ENCODE measurements at regions not wholly inside any gene's neighbourhood (a gene's known extent, or its start where the extent isn't known, plus 50 kb on each side); places are given as distances from the start of the nearest gene placed in this dataset.
"Not testable (repeated sequence)": the region's sequence is repeated elsewhere in the genome, so short reads cannot be mapped to it uniquely, and the experiment has no call there.

DNA sequence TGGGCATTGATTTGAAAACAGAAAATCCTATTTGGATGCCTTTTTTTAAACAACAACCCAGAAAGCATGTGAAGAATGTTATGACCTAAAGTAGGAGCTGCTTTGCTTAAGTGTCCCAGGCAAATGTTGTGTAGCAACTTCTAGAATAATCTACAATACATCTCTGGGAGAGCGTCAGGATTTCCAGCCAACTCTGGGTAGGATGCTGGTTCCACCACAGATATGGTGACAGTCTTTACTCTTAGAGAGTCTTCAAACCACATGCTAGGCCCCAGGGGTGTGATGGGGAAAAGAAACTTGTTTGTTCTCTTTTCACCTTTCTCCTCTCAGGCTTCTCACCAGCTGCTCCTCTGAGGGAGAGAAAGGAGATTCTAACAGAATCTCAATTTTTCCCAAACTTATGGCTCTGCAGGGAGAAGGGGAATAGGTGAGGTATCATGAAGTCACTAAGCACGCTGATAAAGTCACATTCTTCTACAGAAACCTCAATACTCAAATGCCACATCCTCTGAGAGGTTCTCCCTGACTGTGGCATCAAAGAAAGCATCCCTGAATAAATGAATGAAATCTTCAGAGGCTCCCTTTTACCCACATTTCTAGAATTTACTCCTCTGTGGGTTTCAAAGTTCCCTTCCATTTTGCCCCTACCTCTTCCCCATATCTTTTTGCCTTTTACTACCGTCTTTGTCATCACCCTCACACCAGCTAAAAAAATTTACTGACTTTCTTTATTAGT, 171.6 kb upstream of the RAI2 start:
- Mint-ChIP-seq H3K36me3 (peaks cover 2% of the 10 kb centered on the region), H3K9me3 (peaks cover 2 to 4% (median 2%) of the 10 kb centered on the region in 3 donors), H3K4me3 (no peak overlapping the region), H3K27me3 (no peaks in the 10 kb centered on the region), H3K4me1 (no peaks in the 10 kb centered on the region), H3K27ac (no peak overlapping the region)

DNA sequence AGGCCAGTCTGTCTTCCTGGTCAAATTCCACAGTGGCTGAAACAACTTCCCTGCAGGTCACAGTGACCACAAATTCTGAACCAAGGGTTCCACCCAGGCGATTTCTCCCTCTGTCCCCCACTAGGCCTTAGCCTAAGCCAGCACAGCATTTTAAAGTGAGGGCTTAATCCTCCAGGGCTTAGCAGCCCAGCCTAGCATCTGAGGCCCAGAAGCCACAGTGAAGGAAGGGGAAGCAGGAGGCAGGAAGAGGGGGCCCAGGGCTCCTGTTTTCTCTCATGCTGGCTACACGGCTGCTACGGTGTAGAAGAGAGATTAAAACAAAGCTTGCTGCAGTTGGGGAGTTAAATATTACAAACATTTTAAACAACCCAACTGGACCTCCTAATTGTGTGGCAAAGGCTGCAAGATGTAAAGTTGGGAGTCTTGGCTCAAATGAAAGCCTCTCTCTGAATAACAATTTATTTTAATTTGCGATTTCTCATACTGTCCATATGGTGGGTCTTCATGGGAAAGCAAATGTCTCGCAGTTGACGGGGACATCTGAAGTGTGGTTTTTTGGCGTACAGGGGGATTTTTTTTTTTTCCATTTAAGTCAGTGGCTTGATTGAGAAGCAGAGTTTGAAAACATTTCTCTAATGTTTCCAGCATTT, 170.8 kb upstream of the RAI2 start:
- H3K27ac Mint-ChIP-seq: no peak overlapping the region
- H3K36me3 Mint-ChIP-seq: peaks cover 2% of the 10 kb centered on the region

DNA sequence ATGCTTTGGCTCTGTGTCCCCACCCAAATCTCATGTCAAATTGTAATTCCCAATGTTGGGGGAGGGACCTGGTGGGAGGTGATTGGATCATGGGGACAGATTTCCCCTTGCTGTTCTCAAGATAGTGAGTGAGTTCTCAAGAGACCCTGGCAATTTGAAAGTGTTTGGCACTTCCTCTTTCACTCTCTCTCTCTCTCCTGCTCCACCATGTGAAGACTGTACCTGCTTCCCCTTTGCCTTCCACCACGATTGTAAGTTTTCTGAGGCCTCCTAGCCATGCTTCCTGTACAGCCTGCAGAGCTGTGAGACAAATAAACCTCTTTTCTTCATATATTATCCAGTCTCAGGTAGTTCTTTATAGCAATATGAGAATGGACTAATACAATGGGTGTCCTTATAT, 169.6 kb upstream of the RAI2 start:
- not testable (repeated sequence) for H3K27me3 Mint-ChIP-seq, H3K36me3 Mint-ChIP-seq, H3K4me1 Mint-ChIP-seq, H3K9me3 Mint-ChIP-seq, H3K27ac Mint-ChIP-seq, H3K4me3 Mint-ChIP-seq

More for the DNA sequence above, 170.8 kb upstream of the RAI2 start:
- Mint-ChIP-seq H3K27me3 (no peaks in the 10 kb centered on the region), H3K4me3 (no peak overlapping the region), H3K4me1 (no peaks in the 10 kb centered on the region), H3K9me3 (peaks cover 2 to 4% (median 2%) of the 10 kb centered on the region in 3 donors)

DNA sequence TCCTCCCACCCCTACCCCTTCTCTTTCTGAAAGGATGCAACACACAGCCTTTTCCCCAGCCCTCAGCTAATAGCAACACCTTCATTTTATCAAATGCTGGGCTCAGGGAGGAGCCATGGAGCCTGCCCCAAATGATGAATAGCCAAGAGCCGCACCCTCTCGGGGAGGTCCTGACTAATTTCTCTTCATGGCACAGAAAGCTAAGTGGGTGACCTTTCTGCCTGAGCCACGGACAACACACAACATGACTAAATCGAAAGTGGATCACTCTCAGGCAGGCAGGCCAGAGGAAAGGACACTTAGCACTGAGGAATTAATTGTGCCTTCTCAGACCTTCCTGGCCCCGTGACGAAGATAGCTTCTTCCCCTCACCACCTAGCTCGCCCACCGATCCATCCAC, 165.1 kb upstream of the RAI2 start:
- no peaks in the 10 kb centered on the region for H3K4me1 Mint-ChIP-seq
- peaks cover 2% of the 10 kb centered on the region for H3K36me3 Mint-ChIP-seq
- H3K27ac Mint-ChIP-seq: no peak overlapping the region
- H3K27me3 Mint-ChIP-seq: no peaks in the 10 kb centered on the region
- no peak overlapping the region for H3K4me3 Mint-ChIP-seq
- H3K9me3 Mint-ChIP-seq: peaks cover 4 to 5% (median 5%) of the 10 kb centered on the region in 3 donors

DNA sequence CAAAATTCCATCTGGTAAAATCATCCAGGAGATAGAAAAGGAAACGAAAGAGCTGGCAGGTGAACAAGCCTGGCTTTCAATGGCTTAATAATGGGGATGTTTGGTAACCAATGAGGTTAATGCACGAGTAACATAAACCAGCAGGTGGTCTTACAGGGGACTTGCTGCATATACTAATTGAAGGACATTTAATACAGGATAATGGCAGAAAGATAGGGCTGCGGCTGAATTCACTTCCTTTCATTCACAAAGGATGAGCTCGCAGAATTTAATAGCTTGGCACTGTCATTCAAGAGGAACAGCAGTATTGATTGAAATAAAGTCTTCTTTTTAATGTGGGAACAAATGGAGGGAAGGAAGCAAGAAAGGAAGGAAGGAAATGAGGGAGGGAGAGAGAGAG, 156.3 kb upstream of the RAI2 start:
- H3K27ac Mint-ChIP-seq: no peak overlapping the region
- H3K4me1 Mint-ChIP-seq: no peaks in the 10 kb centered on the region
- H3K36me3 Mint-ChIP-seq: no peaks in the 10 kb centered on the region
- no peak overlapping the region for H3K4me3 Mint-ChIP-seq
- no peaks in the 10 kb centered on the region for H3K27me3 Mint-ChIP-seq
- H3K9me3 Mint-ChIP-seq: no peaks in the 10 kb centered on the region

DNA sequence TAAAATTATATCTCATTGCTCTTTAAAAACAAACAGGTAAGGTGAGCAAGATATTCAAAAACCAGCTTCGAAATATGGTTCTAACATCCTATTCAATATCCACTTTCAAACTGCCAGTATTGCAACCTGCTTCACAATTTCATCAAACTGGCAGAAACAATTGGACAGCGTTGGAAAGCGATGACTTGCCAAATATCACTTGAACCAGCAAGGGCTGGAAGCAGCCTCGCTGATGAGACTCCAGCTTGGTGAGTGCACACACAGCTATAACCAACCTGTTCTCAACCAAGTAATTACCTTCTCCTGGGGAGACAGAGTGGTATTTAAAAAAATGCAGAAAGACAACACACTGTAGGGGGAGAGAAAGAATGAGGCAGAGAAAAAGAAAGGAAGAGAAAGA, 155.8 kb upstream of the RAI2 start:
- no peaks in the 10 kb centered on the region for H3K4me1 Mint-ChIP-seq
- no peaks in the 10 kb centered on the region for H3K9me3 Mint-ChIP-seq
- no peak overlapping the region for H3K27ac Mint-ChIP-seq
- H3K4me3 Mint-ChIP-seq: no peak overlapping the region
- no peaks in the 10 kb centered on the region for H3K36me3 Mint-ChIP-seq
- H3K27me3 Mint-ChIP-seq: no peaks in the 10 kb centered on the region

DNA sequence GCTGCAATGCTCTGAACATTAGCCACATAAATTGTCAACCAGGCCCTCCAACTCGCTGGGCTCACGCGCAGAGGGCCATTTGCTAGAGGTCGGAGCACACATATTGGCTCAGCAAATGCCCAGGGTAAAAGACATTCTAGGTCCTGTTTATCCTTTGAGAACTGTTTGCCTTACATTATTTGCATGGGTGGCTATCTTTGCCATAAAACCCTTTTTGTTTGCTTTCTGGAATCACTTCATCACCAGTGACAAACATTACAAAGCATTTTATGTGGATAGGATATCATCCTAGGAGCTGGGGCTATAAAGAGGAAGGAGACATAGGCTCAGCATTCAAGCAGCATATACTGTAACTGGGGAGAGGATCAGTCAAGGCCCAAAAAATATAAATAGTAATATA, 149.2 kb upstream of the RAI2 start:
- no peak overlapping the region for H3K27ac Mint-ChIP-seq
- H3K4me3 Mint-ChIP-seq: no peak overlapping the region
- H3K9me3 Mint-ChIP-seq: peaks cover 0 to 1% (median 0%) of the 10 kb centered on the region in 3 donors
- peaks cover 0 to 1% (median 0%) of the 10 kb centered on the region in 3 donors for H3K4me1 Mint-ChIP-seq
- no peaks in the 10 kb centered on the region for H3K36me3 Mint-ChIP-seq
- no peaks in the 10 kb centered on the region for H3K27me3 Mint-ChIP-seq

DNA sequence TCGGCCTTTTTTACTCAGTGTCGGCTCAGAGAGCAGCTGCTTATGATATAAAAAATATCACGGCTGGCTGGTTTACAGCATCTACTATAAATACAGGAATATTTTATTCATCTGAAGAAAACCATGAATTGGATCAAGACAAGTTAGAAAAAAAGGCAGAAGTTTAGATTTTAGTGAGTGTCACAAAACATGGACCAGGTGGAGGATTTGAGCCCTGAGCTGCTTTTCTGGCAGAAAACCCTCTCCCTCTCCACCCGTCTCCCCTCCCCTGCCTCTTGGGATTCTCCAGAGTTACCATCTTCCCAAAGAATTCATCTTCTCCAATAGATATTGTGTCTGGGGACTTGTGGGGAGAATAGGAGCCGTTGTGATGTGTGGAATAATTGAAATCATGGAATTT, 142.8 kb upstream of the RAI2 start:
- Mint-ChIP-seq H3K27me3 (peaks cover 2% of the 10 kb centered on the region), H3K27ac (no peak overlapping the region), H3K9me3 (no peaks in the 10 kb centered on the region), H3K4me3 (no peak overlapping the region), H3K4me1 (peaks cover 0 to 1% (median 0%) of the 10 kb centered on the region in 3 donors), H3K36me3 (no peaks in the 10 kb centered on the region)

DNA sequence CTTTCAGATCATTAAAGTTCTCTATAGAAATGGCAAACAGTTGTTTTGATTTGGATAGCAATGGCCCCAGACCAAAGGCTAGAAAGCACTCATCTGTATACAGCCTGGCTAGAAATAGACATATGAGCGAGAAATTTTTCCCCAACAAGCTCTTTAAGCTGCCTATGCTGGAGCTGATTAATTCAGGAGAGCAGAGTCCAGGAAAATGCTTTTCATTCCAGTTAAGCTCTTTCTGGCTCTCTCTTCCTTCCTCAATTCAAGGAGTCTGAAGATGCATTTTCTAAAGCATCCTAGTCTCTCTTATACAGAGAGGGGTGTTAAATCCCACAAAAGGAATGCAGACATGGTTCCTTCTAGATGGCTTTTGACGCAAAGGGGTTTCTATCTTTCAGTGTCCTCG, 141.7 kb upstream of the RAI2 start:
- Mint-ChIP-seq H3K4me1 (no peaks in the 10 kb centered on the region), H3K27ac (no peak overlapping the region), H3K27me3 (peaks cover 2% of the 10 kb centered on the region), H3K36me3 (no peaks in the 10 kb centered on the region), H3K9me3 (no peaks in the 10 kb centered on the region), H3K4me3 (no peak overlapping the region)

DNA sequence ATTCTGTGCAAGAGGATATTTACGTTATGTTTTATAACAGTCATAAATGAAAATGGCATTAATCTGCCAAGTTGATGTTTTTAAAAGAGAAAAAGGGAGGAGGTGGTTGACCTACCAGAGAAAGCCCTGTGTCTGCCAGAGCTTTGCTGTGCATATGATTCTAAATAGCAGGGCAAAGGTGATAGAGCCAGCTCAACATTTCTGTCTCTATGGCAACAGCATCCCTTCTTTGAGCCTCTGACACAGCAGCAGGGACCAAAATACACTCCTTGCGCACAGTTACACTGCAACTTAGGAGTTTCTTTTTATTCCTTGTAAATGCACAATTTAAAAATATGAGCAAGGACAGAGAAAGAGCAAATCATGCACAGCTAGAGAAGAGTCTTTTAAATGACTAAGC, 133.3 kb upstream of the RAI2 start:
- Mint-ChIP-seq H3K4me3 (no peak overlapping the region), H3K27me3 (no peaks in the 10 kb centered on the region), H3K4me1 (no peaks in the 10 kb centered on the region), H3K27ac (no peak overlapping the region), H3K36me3 (no peaks in the 10 kb centered on the region), H3K9me3 (no peaks in the 10 kb centered on the region)

DNA sequence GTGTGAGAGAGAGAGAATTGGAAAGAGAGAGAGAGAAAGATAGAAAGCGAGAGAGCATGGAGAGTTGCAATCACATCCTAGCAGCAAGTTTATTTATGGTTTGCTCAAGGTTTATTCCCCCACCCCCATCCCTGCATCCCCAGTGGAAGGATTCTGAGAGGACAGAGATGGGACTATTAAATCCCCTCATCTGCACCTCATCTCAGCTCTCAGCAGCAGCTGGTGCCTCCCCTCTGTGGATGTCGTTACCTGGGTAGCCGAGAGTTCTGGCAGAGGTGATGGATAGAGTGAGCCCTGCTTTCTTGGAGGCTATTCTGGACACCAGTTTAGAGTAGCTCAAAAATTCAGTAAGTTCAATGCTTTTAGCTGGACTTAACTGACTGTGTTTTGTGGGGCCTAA, 132.0 kb upstream of the RAI2 start:
- Mint-ChIP-seq H3K27ac (no peak overlapping the region), H3K36me3 (no peaks in the 10 kb centered on the region), H3K4me1 (no peaks in the 10 kb centered on the region)

DNA sequence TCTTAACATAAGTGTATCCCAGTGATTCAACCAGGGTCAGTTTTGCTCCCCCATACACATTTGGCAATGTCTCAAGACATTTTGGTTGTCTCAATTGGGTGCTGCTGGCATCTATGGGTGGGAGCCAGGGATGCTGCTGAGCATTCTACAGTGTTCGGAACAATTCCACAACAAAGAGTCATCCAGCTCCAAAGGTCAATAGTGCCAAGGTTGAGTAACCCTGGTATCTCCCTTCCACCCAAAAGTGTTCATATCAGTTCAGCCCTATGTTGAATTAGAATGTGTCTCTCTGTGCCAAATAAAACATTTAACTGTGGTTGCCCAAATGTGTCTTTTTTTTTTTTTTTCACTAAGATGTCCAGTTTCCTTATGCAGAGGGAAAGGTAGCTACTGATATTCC, 129.4 kb upstream of the RAI2 start:
- Mint-ChIP-seq H3K9me3 (no peaks in the 10 kb centered on the region), H3K4me1 (no peaks in the 10 kb centered on the region), H3K4me3 (no peak overlapping the region), H3K36me3 (peaks cover under 1% of the 10 kb centered on the region), H3K27me3 (no peaks in the 10 kb centered on the region), H3K27ac (no peak overlapping the region)

More for the DNA sequence above, 132.0 kb upstream of the RAI2 start:
- Mint-ChIP-seq H3K4me3 (no peak overlapping the region), H3K27me3 (no peaks in the 10 kb centered on the region), H3K9me3 (no peaks in the 10 kb centered on the region)

DNA sequence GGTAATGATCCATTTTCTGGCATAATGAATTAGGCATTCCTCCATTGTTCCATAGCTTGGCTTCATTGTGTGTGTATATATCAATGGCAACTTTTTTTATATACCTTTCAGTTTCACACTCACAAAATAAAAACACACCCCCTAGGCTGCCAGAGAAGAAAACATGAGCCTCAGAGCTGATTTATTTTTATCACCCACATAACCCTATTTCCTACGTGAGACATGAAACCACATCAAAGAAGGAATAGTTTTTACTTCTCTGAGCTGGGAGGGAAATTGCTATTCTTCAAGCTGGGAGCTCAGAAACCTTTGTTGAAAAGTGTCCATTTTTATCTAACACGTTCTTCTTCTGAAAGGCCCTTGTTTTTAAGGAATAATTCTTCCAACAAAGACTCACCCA, 126.7 kb upstream of the RAI2 start:
- no peak overlapping the region for H3K27ac Mint-ChIP-seq
- H3K36me3 Mint-ChIP-seq: peaks cover 2% of the 10 kb centered on the region
- peaks cover 0 to 2% (median 0%) of the 10 kb centered on the region in 3 donors for H3K9me3 Mint-ChIP-seq
- H3K27me3 Mint-ChIP-seq: no peaks in the 10 kb centered on the region
- no peaks in the 10 kb centered on the region for H3K4me1 Mint-ChIP-seq
- H3K4me3 Mint-ChIP-seq: no peak overlapping the region

DNA sequence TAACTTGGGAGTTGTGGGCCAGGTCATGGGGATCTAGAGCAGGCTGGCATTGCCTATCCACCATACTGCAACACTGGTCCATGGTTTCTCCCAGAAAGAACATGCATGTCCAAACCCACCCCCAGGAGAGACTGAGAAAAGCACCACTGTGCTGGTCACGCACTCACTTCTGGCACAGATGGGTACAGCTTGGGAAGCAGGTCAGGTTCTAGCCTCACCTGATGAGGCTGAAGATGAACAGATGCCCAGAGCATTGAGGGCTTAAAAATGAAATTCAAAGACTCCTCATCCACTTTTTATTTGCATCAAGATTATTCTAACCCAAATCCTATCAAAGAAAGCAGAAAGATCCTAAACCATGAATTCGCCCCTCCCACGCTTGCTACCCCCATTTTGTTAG, 125.9 kb upstream of the RAI2 start:
- H3K4me3 Mint-ChIP-seq: no peak overlapping the region
- H3K4me1 Mint-ChIP-seq: no peaks in the 10 kb centered on the region
- peaks cover 0 to 4% (median 2%) of the 10 kb centered on the region in 3 donors for H3K9me3 Mint-ChIP-seq
- peaks cover 2% of the 10 kb centered on the region for H3K36me3 Mint-ChIP-seq
- no peaks in the 10 kb centered on the region for H3K27me3 Mint-ChIP-seq
- no peak overlapping the region for H3K27ac Mint-ChIP-seq

DNA sequence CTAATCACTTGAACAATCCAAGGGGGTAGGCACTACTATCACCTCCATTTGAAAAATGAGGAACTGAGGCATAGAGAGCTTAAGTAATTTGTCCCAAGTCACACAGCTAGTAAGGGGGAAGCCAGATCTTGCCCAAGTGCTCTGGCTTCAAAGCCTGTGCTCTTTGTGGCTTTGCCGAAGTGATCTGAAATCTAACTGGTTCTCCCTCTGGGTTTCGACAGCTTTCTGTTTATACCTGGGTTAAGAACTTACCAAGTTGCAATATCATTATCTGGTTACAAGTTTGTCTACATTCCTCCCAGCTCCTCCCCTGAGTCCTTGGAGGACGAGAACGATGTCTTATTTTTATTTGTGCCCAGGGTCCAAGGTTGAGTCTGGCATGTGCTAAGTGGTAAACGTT, 125.3 kb upstream of the RAI2 start:
- Mint-ChIP-seq H3K4me1 (no peaks in the 10 kb centered on the region), H3K36me3 (peaks cover 2% of the 10 kb centered on the region), H3K4me3 (no peak overlapping the region), H3K27me3 (no peaks in the 10 kb centered on the region), H3K27ac (no peak overlapping the region), H3K9me3 (peaks cover 0 to 7% (median 4%) of the 10 kb centered on the region in 3 donors)

DNA sequence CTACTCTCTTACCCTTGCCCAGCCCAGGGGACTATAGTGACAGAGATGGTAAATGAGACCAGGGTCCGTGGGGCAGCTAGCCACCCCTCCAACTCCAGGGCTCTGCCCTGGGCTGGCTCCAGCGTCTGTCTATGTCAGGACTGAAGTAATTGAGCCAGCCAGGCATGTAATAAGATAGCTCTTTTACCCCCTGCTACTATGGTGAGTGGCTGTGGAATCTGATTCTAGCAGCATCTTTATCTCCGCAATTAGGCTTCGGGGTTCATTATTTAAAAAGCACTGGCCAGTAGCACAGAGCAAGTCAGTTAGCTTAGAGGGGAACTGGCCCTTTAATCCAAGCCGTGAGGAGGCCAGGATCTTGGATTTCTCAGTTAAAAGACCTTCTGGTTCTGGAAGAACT, 123.3 kb upstream of the RAI2 start:
- peaks cover 1% of the 10 kb centered on the region for H3K27me3 Mint-ChIP-seq

More for the DNA sequence above, 123.3 kb upstream of the RAI2 start:
- Mint-ChIP-seq H3K4me3 (no peak overlapping the region), H3K36me3 (peaks cover 2% of the 10 kb centered on the region), H3K9me3 (peaks cover 0 to 15% (median 4%) of the 10 kb centered on the region in 3 donors), H3K4me1 (no peaks in the 10 kb centered on the region), H3K27ac (no peak overlapping the region)
